NT2/D1 (cell line): ENCODE measurements at regions not wholly inside any gene's neighbourhood (a gene's known extent, or its start where the extent isn't known, plus 50 kb on each side); places are given as distances from the start of the nearest gene placed in this dataset.
"Not testable (repeated sequence)": the region's sequence is repeated elsewhere in the genome, so short reads cannot be mapped to it uniquely, and the experiment has no call there.

Experiments used
- DNase-seq: peaks from one replicate; pipeline ENCODE4 v3.0.0-alpha.2; 2011; ENCODE audit warnings: low read depth, low spot score
- H3K27me3 ChIP-seq: 2 replicates; pipeline ENCODE4 v1.6.0; 2011; ENCODE audit warnings: mild to moderate bottlenecking; ENCODE audit not compliant: insufficient read length, insufficient read depth
- H3K36me3 ChIP-seq: 2 replicates; pipeline ENCODE4 v1.6.1; 2011; ENCODE audit warnings: mild to moderate bottlenecking, low read length, mixed read lengths; ENCODE audit not compliant: insufficient read depth, insufficient read length
- H3K4me1 ChIP-seq: 2 replicates; pipeline ENCODE4 v1.5.1; 2011; ENCODE audit not compliant: insufficient read depth, insufficient read length
- H3K4me3 ChIP-seq: 2 replicates; pipeline ENCODE4 v1.5.1; 2011; ENCODE audit warnings: low read depth; ENCODE audit not compliant: insufficient read length
- H3K9ac ChIP-seq: 2 replicates; pipeline ENCODE4 v1.6.0; 2011; ENCODE audit warnings: low read depth; ENCODE audit not compliant: insufficient read length
- H3K9me3 ChIP-seq: 2 replicates; pipeline ENCODE4 v1.5.1; 2011; ENCODE audit warnings: mild to moderate bottlenecking, low read length; ENCODE audit not compliant: insufficient read depth
- SUZ12 ChIP-seq: IDR thresholded peaks from 2 replicates; pipeline ENCODE4 v1.6.1; 2011; ENCODE audit not compliant: insufficient read length, insufficient read depth; ENCODE audit errors: extremely low read depth
- YY1 ChIP-seq: IDR thresholded peaks from 2 replicates; pipeline ENCODE4 v1.6.1; 2011; ENCODE audit not compliant: insufficient read length, insufficient read depth
- ZNF274 ChIP-seq: IDR thresholded peaks from 2 replicates; pipeline ENCODE4 v1.6.1; 2011; ENCODE audit warnings: mild to moderate bottlenecking, low read depth, low read length

- no peak for TF ChIP-seq ZNF274
- no peak for TF ChIP-seq YY1
- TF ChIP-seq SUZ12: no peak
- H3K4me3 ChIP-seq: no peak overlapping the region
- no peak for DNase-seq
- no peaks in the 10 kb centered on the region for H3K27me3 ChIP-seq
- H3K9me3 ChIP-seq: no peaks in the 10 kb centered on the region
- H3K36me3 ChIP-seq: no peaks in the 10 kb centered on the region
- no peak overlapping the region for H3K9ac ChIP-seq
- H3K4me1 ChIP-seq: no peaks in the 10 kb centered on the region
These were observed 232.0 kb upstream of the GRIA1 start for GRCh38 chr5:153258469-153258868.

- TF ChIP-seq ZNF274 (no peak), YY1 (no peak), SUZ12 (no peak)
- no peak overlapping the region for H3K9ac ChIP-seq
- no peaks in the 10 kb centered on the region for H3K4me1 ChIP-seq
- no peak for DNase-seq
- H3K27me3 ChIP-seq: no peaks in the 10 kb centered on the region
- no peak overlapping the region for H3K4me3 ChIP-seq
- H3K9me3 ChIP-seq: no peaks in the 10 kb centered on the region
- no peaks in the 10 kb centered on the region for H3K36me3 ChIP-seq
These were observed 223.0 kb upstream of the GRIA1 start for GRCh38 chr5:153267506-153267905.

- Histone ChIP-seq H3K4me1 (no peaks in the 10 kb centered on the region), H3K4me3 (no peak overlapping the region), H3K36me3 (no peaks in the 10 kb centered on the region), H3K9ac (no peak overlapping the region), H3K27me3 (no peaks in the 10 kb centered on the region), H3K9me3 (no peaks in the 10 kb centered on the region)
- TF ChIP-seq SUZ12 (no peak), ZNF274 (no peak)
- DNase-seq: no peak
These were observed 214.8 kb upstream of the GRIA1 start for GRCh38 chr5:153275695-153276094.

- Histone ChIP-seq H3K4me1 (no peaks in the 10 kb centered on the region), H3K4me3 (no peak overlapping the region), H3K9ac (no peak overlapping the region), H3K9me3 (no peaks in the 10 kb centered on the region), H3K27me3 (no peaks in the 10 kb centered on the region), H3K36me3 (no peaks in the 10 kb centered on the region)
- TF ChIP-seq ZNF274: no peak
- no peak for TF ChIP-seq SUZ12
- no peak for TF ChIP-seq YY1
- peak; percentile 47 for DNase-seq
These were observed 214.3 kb upstream of the GRIA1 start for GRCh38 chr5:153276151-153276550.

GRCh38 chr5:153296251-153296844 is 194.1 kb upstream of the GRIA1 start:
- not testable (repeated sequence) for H3K4me1 ChIP-seq

GRCh38 chr5:153299891-153300290 is 190.6 kb upstream of the GRIA1 start:
- no peak for DNase-seq
- H3K4me3 ChIP-seq: no peak overlapping the region
- no peaks in the 10 kb centered on the region for H3K27me3 ChIP-seq
- no peak overlapping the region for H3K9ac ChIP-seq
- H3K4me1 ChIP-seq: no peaks in the 10 kb centered on the region
- no peaks in the 10 kb centered on the region; the same call in 1 of the 2 replicates for H3K9me3 ChIP-seq
- TF ChIP-seq ZNF274 (no peak), SUZ12 (no peak), YY1 (no peak)
- H3K36me3 ChIP-seq: no peaks in the 10 kb centered on the region

More at GRCh38 chr5:153296251-153296844, 194.1 kb upstream of the GRIA1 start:
- H3K36me3 ChIP-seq, H3K27me3 ChIP-seq, H3K9me3 ChIP-seq, H3K9ac ChIP-seq, DNase-seq, H3K4me3 ChIP-seq: not testable (repeated sequence)

GRCh38 chr5:153308282-153308681 is 182.2 kb upstream of the GRIA1 start:
- Histone ChIP-seq H3K27me3 (no peaks in the 10 kb centered on the region), H3K9ac (no peak overlapping the region), H3K4me1 (no peaks in the 10 kb centered on the region), H3K4me3 (no peak overlapping the region), H3K9me3 (no peaks in the 10 kb centered on the region), H3K36me3 (no peaks in the 10 kb centered on the region)
- no peak for TF ChIP-seq SUZ12
- no peak for TF ChIP-seq YY1
- TF ChIP-seq ZNF274: no peak
- no peak for DNase-seq

- Histone ChIP-seq H3K9me3 (no peaks in the 10 kb centered on the region), H3K9ac (no peak overlapping the region), H3K4me3 (no peak overlapping the region), H3K36me3 (no peaks in the 10 kb centered on the region), H3K4me1 (no peaks in the 10 kb centered on the region), H3K27me3 (no peaks in the 10 kb centered on the region)
- TF ChIP-seq ZNF274: no peak
- TF ChIP-seq SUZ12: no peak
- DNase-seq: no peak
These were observed 171.9 kb upstream of the GRIA1 start for GRCh38 chr5:153318556-153318955.
